ENCODE measurements at regions not wholly inside any gene's neighbourhood (a gene's known extent, or its start where the extent isn't known, plus 50 kb on each side); places are given as distances from the start of the nearest gene placed in this dataset.

DNA sequence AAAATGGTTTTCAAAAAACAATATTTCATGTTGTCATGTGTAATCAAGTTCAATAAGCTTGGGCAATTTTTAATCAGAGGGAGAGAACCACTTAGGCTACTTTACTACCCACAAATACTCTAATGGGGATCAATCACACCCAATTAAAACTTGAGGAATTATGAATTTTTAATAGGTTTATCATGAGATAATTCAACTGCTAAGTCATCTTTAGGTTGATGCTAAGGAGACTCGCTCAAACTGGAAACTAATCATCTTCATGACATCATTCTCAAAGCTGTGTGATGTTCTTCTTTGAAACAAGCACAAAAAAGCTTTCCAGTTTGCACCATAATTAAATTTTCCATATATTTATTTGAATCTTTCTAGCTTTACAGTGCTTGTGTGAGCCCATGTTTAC lies 867.5 kb downstream of the MAT2B start:
- H3K4me1 ChIP-seq (ENCODE audit: control insufficient read depth in 2 of 2, insufficient read depth in 2 of 2, low read length in 2 of 2), result no peaks in the 10 kb centered on the region
- Mint-ChIP-seq H3K36me3 (no peaks in the 10 kb centered on the region), H3K27ac (no peak overlapping the region), H3K4me3 (no peak overlapping the region), H3K9me3 (peaks cover 0 to 7% (median 0%) of the 10 kb centered on the region in 11 donors), H3K27me3 (no peaks in the 10 kb centered on the region), H3K4me1 (no peaks in the 10 kb centered on the region)
- ATAC-seq, result no peak
- H3K36me3 ChIP-seq (ENCODE audit: control insufficient read depth in 2 of 3, insufficient read depth in 3 of 3, low read length in 3 of 3), result no peaks in the 10 kb centered on the region
- ChIA-PET CTCF (interaction anchor here (0.7 kb wide), 2 partner anchors 323 to 1484 kb away, joined by 3 to 4 read pairs; no protein-coding TSS in a partner anchor), POLR2A (no interaction called here)
- no peak for DNase-seq
- intact Hi-C loops (cut with micrococcal nuclease), result no loop called here
- no peak overlapping the region for H3K27ac ChIP-seq (ENCODE audit: low read depth, low read length)
- no peaks in the 10 kb centered on the region for H3K27me3 ChIP-seq (ENCODE audit: control insufficient read depth in 2 of 2, insufficient read depth in 2 of 2, low read length in 2 of 2)
- no peaks in the 10 kb centered on the region for H3K9me3 ChIP-seq (ENCODE audit: control insufficient read depth in 2 of 3, low read length in 3 of 3)
- H3K4me3 ChIP-seq (ENCODE audit: low read length), result no peak overlapping the region

DNA sequence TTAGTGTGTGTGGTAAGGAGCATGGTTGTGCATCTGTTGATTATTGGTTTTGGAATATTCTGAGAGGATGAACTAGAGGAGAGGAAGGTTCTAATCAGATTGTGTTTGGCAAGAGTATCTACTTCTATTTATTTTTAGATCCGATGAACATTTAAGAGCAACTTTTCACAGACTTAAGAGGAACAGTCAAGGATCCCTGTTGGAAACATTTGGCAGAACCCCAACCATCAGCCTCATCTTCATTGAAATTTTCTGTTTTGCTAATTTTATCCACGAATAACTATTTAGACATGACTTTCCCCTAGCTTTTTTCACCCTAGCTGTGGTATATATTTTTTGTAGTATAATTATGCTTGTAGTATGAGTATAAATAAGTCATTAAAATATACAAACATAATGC lies 868.5 kb downstream of the MAT2B start:
- no peak overlapping the region for H3K27ac ChIP-seq (ENCODE audit: low read depth, low read length)
- ChIA-PET POLR2A (no interaction called here), CTCF (no interaction called here)
- H3K27me3 ChIP-seq (ENCODE audit: control insufficient read depth in 2 of 2, insufficient read depth in 2 of 2, low read length in 2 of 2), result no peaks in the 10 kb centered on the region
- H3K4me1 ChIP-seq (ENCODE audit: control insufficient read depth in 2 of 2, insufficient read depth in 2 of 2, low read length in 2 of 2), result no peaks in the 10 kb centered on the region
- no peaks in the 10 kb centered on the region for H3K9me3 ChIP-seq (ENCODE audit: control insufficient read depth in 2 of 3, low read length in 3 of 3)
- no peaks in the 10 kb centered on the region for H3K36me3 ChIP-seq (ENCODE audit: control insufficient read depth in 2 of 3, insufficient read depth in 3 of 3, low read length in 3 of 3)
- H3K36me3 Mint-ChIP-seq, result no peaks in the 10 kb centered on the region
- H3K4me3 Mint-ChIP-seq, result no peak overlapping the region
- H3K27me3 Mint-ChIP-seq, result no peaks in the 10 kb centered on the region
- H3K27ac Mint-ChIP-seq, result no peak overlapping the region
- H3K4me3 ChIP-seq (ENCODE audit: low read length), result no peak overlapping the region
- ATAC-seq, result no peak
- intact Hi-C loops (cut with micrococcal nuclease), result no loop called here
- peaks cover 0 to 7% (median 2%) of the 10 kb centered on the region in 11 donors for H3K9me3 Mint-ChIP-seq
- no peak for DNase-seq
- H3K4me1 Mint-ChIP-seq, result no peaks in the 10 kb centered on the region

DNA sequence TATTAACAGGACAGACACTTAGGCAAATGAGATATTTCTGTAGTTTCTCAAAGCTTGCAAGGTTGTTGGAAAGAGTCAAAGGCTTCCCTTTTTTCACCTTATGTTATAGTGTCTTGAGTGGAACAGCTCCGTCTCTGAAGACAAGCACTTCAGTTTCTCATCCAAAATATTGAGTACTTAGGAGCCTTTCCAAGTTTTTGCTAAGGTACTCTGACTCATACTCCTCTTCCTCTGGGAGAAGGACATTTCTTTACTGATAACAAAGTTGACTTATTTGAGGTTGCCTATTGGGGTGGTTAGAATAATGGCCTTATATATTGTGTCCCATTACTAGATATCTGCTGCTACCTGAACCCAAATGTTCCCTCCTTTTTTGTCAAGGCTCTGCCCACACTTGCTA lies 869.6 kb downstream of the MAT2B start:
- Mint-ChIP-seq H3K4me1 (no peaks in the 10 kb centered on the region), H3K9me3 (peaks cover 0 to 10% (median 2%) of the 10 kb centered on the region in 11 donors)
- H3K4me1 ChIP-seq (ENCODE audit: control insufficient read depth in 2 of 2, insufficient read depth in 2 of 2, low read length in 2 of 2), result no peaks in the 10 kb centered on the region

DNA sequence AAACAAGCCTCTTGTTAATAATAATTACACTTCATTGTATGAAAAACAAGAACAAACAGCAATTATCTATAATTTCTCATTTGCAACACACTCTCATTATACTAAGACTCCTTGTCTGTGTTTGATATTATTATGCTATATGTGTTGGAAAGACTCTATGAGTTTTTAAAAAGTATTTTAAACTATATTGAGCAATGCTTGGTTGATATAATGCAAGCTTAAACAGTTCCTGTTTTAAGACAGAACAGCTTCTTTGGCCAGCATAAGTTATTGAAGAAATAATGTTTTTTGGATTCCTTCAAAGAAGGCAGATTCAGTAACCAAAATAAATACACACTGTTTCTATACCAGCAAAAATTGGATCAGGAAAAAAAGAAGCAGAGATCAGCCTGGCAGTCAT lies 871.4 kb downstream of the MAT2B start:
- ATAC-seq (no peak), DNase-seq (no peak)
- no peak overlapping the region for H3K4me3 Mint-ChIP-seq
- H3K9me3 Mint-ChIP-seq, result peaks cover 0 to 16% (median 4%) of the 10 kb centered on the region in 11 donors
- ChIA-PET CTCF (no interaction called here), POLR2A (no interaction called here)
- H3K4me1 Mint-ChIP-seq, result no peaks in the 10 kb centered on the region
- no peaks in the 10 kb centered on the region for H3K36me3 ChIP-seq (ENCODE audit: control insufficient read depth in 2 of 3, insufficient read depth in 3 of 3, low read length in 3 of 3)
- H3K36me3 Mint-ChIP-seq, result no peaks in the 10 kb centered on the region
- H3K4me1 ChIP-seq (ENCODE audit: control insufficient read depth in 2 of 2, insufficient read depth in 2 of 2, low read length in 2 of 2), result no peaks in the 10 kb centered on the region
- H3K9me3 ChIP-seq (ENCODE audit: control insufficient read depth in 2 of 3, low read length in 3 of 3), result no peaks in the 10 kb centered on the region
- no peak overlapping the region for H3K27ac Mint-ChIP-seq
- no peak overlapping the region for H3K4me3 ChIP-seq (ENCODE audit: low read length)
- intact Hi-C loops (cut with micrococcal nuclease), result no loop called here
- H3K27ac ChIP-seq (ENCODE audit: low read depth, low read length), result no peak overlapping the region
- no peaks in the 10 kb centered on the region for H3K27me3 ChIP-seq (ENCODE audit: control insufficient read depth in 2 of 2, insufficient read depth in 2 of 2, low read length in 2 of 2)
- H3K27me3 Mint-ChIP-seq, result no peaks in the 10 kb centered on the region

More for the DNA sequence above, 869.6 kb downstream of the MAT2B start:
- Mint-ChIP-seq H3K27ac (no peak overlapping the region), H3K27me3 (no peaks in the 10 kb centered on the region), H3K4me3 (no peak overlapping the region), H3K36me3 (no peaks in the 10 kb centered on the region)
- H3K27me3 ChIP-seq (ENCODE audit: control insufficient read depth in 2 of 2, insufficient read depth in 2 of 2, low read length in 2 of 2), result no peaks in the 10 kb centered on the region
- no peak overlapping the region for H3K27ac ChIP-seq (ENCODE audit: low read depth, low read length)
- H3K4me3 ChIP-seq (ENCODE audit: low read length), result no peak overlapping the region
- intact Hi-C loops (cut with micrococcal nuclease), result no loop called here
- no peak for DNase-seq
- ChIA-PET POLR2A (no interaction called here), CTCF (no interaction called here)
- H3K36me3 ChIP-seq (ENCODE audit: control insufficient read depth in 2 of 3, insufficient read depth in 3 of 3, low read length in 3 of 3), result no peaks in the 10 kb centered on the region
- ATAC-seq, result no peak
- H3K9me3 ChIP-seq (ENCODE audit: control insufficient read depth in 2 of 3, low read length in 3 of 3), result no peaks in the 10 kb centered on the region

DNA sequence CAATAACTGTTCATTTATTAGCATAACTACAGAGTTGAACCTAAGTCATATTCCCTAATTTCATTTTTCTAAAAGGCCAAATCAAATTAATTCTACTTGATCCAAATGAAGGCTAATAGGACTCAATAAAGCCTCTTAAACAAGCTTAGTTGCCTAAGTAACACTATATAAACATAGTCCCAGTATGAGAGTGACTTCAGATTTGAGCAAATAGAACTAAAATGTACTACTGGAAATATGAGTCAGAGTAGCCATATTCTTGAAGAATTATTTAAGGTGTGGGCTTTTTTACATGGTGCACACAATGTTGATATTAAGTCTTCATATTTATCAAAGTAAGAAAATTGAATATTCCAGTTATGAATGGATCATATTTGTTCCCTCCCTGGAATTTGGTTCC lies 872.3 kb downstream of the MAT2B start:
- Mint-ChIP-seq H3K4me3 (no peak overlapping the region), H3K9me3 (peaks cover 0 to 16% (median 5%) of the 10 kb centered on the region in 11 donors), H3K27ac (no peak overlapping the region)

DNA sequence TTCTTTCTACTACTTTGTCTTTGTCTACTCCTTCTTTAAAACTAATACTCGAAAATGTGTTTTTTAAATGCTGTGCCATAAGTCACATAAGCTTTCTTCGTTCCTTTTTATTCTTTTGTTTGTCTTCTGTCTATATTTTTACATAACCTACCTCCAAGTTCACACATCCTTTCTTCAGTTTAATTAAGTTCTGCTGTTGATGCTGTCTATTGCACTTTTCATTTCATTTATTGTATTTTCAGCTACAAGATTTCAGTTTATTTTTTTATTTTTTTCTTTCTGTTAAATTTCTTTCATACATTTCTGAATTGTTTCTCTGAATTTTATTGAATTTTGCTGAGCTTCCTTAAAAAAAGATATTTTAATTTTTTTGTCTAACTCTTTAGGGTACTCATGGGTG lies 878.2 kb downstream of the MAT2B start:
- Mint-ChIP-seq H3K9me3 (peaks cover 0 to 29% (median 6%) of the 10 kb centered on the region in 11 donors), H3K27me3 (no peaks in the 10 kb centered on the region), H3K4me3 (no peak overlapping the region), H3K36me3 (no peaks in the 10 kb centered on the region), H3K27ac (no peak overlapping the region), H3K4me1 (no peaks in the 10 kb centered on the region)
- Histone ChIP-seq H3K36me3 (ENCODE audit: control insufficient read depth in 2 of 3, insufficient read depth in 3 of 3, low read length in 3 of 3) (no peaks in the 10 kb centered on the region), H3K4me1 (ENCODE audit: control insufficient read depth in 2 of 2, insufficient read depth in 2 of 2, low read length in 2 of 2) (no peaks in the 10 kb centered on the region), H3K9me3 (ENCODE audit: control insufficient read depth in 2 of 3, low read length in 3 of 3) (no peaks in the 10 kb centered on the region), H3K4me3 (ENCODE audit: low read length) (no peak overlapping the region), H3K27me3 (ENCODE audit: control insufficient read depth in 2 of 2, insufficient read depth in 2 of 2, low read length in 2 of 2) (no peaks in the 10 kb centered on the region), H3K27ac (ENCODE audit: low read depth, low read length) (no peak overlapping the region)
- POLR2A ChIA-PET, result no interaction called here
- DNase-seq, result no peak
- intact Hi-C loops (cut with micrococcal nuclease), result no loop called here
- ATAC-seq, result no peak
- CTCF ChIA-PET, result no interaction called here

More for the DNA sequence above, 872.3 kb downstream of the MAT2B start:
- no peaks in the 10 kb centered on the region for H3K4me1 Mint-ChIP-seq
- intact Hi-C loops (cut with micrococcal nuclease), result no loop called here
- ChIA-PET POLR2A (no interaction called here), CTCF (no interaction called here)
- no peaks in the 10 kb centered on the region for H3K27me3 Mint-ChIP-seq
- no peaks in the 10 kb centered on the region for H3K9me3 ChIP-seq (ENCODE audit: control insufficient read depth in 2 of 3, low read length in 3 of 3)
- H3K27ac ChIP-seq (ENCODE audit: low read depth, low read length), result no peak overlapping the region
- no peak for DNase-seq
- no peak overlapping the region for H3K4me3 ChIP-seq (ENCODE audit: low read length)
- no peaks in the 10 kb centered on the region for H3K27me3 ChIP-seq (ENCODE audit: control insufficient read depth in 2 of 2, insufficient read depth in 2 of 2, low read length in 2 of 2)
- H3K4me1 ChIP-seq (ENCODE audit: control insufficient read depth in 2 of 2, insufficient read depth in 2 of 2, low read length in 2 of 2), result no peaks in the 10 kb centered on the region
- ATAC-seq, result no peak
- no peaks in the 10 kb centered on the region for H3K36me3 ChIP-seq (ENCODE audit: control insufficient read depth in 2 of 3, insufficient read depth in 3 of 3, low read length in 3 of 3)
- no peaks in the 10 kb centered on the region for H3K36me3 Mint-ChIP-seq

DNA sequence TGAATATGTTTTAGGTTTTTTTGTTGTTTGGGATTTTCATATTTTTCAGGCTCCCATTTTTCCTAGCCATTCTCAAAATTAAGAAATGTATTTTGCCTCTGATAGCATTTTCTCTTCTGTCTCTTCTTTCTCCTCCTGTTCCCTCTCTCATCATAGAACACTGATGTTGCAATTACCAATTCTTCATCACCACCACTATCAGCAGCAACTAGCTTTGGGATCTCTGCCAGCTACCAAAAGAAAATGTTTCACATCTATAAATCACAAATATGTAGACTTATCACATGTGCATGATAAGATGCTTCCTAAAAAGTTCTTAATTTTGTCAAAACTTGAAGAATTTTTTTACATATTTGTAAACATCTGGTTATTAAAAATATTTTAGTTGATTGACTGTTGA lies 887.1 kb downstream of the MAT2B start:
- H3K4me1 Mint-ChIP-seq, result no peaks in the 10 kb centered on the region
- H3K27me3 ChIP-seq (ENCODE audit: control insufficient read depth in 2 of 2, insufficient read depth in 2 of 2, low read length in 2 of 2), result no peaks in the 10 kb centered on the region
- ATAC-seq, result no peak
- CTCF ChIA-PET, result no interaction called here
- H3K27ac ChIP-seq (ENCODE audit: low read depth, low read length), result no peak overlapping the region
- POLR2A ChIA-PET, result no interaction called here
- H3K4me3 Mint-ChIP-seq, result no peak overlapping the region
- intact Hi-C loops (cut with micrococcal nuclease), result no loop called here
- no peak overlapping the region for H3K4me3 ChIP-seq (ENCODE audit: low read length)
- no peaks in the 10 kb centered on the region for H3K9me3 ChIP-seq (ENCODE audit: control insufficient read depth in 2 of 3, low read length in 3 of 3)
- H3K27ac Mint-ChIP-seq, result no peak overlapping the region
- no peaks in the 10 kb centered on the region for H3K4me1 ChIP-seq (ENCODE audit: control insufficient read depth in 2 of 2, insufficient read depth in 2 of 2, low read length in 2 of 2)
- H3K36me3 ChIP-seq (ENCODE audit: control insufficient read depth in 2 of 3, insufficient read depth in 3 of 3, low read length in 3 of 3), result no peaks in the 10 kb centered on the region
- peaks cover 0 to 4% (median 0%) of the 10 kb centered on the region in 5 donors for H3K36me3 Mint-ChIP-seq
- no peaks in the 10 kb centered on the region for H3K27me3 Mint-ChIP-seq
- DNase-seq, result no peak
- H3K9me3 Mint-ChIP-seq, result peaks cover 0 to 9% (median 5%) of the 10 kb centered on the region in 11 donors

Measured in naive thymus-derived CD4-positive, alpha-beta T cell (primary cell).